GM23338 (cell line): ENCODE measurements at regions not wholly inside any gene's neighbourhood (a gene's known extent, or its start where the extent isn't known, plus 50 kb on each side); places are given as distances from the start of the nearest gene placed in this dataset.

Experiments used
- CREB1 ChIP-seq: fragments of 250-450 bp; sonication (Bioruptor Pico); IDR thresholded peaks from 2 replicates; pipeline ENCODE4 v1.5.0; 2020; ENCODE audit warnings: low read depth, mild to moderate bottlenecking, moderate library complexity
- EZH2 ChIP-seq: fragments of 200-600 bp; sonication (generic); IDR thresholded peaks from one replicate; pipeline ENCODE4 v1.8.0; 2017; ENCODE audit warnings: antibody characterized with exemption, mild to moderate bottlenecking, low read depth; ENCODE audit not compliant: unreplicated experiment
- EZH2phosphoT487 ChIP-seq: fragments of 200-600 bp; sonication (generic); IDR thresholded peaks from one replicate; pipeline ENCODE4 v1.8.1; 2018; ENCODE audit warnings: antibody characterized with exemption; ENCODE audit not compliant: unreplicated experiment
- JUNB ChIP-seq: IDR thresholded peaks from one replicate; pipeline ENCODE4 v1.6.1; 2016; ENCODE audit warnings: antibody characterized with exemption; ENCODE audit not compliant: unreplicated experiment
- POLR2AphosphoS5 ChIP-seq: IDR thresholded peaks from 2 replicates; pipeline ENCODE4 v1.6.1; 2016; ENCODE audit warnings: antibody characterized with exemption, low read depth
- REST ChIP-seq: IDR thresholded peaks from one replicate; pipeline ENCODE4 v1.6.1; 2018; ENCODE audit warnings: antibody characterized with exemption; ENCODE audit not compliant: unreplicated experiment
- ZNF114 ChIP-seq: fragments of 250-450 bp; sonication (Bioruptor Pico); IDR thresholded peaks from 2 replicates; pipeline ENCODE4 v1.5.0; 2020; ENCODE audit warnings: mild to moderate bottlenecking, moderate library complexity
- TF ChIP-seq, protein P1 (sequence below), 2 experiments: fragments of 200-600 bp in 1 of 2; sonication (generic) in 1 of 2; conservative IDR thresholded peaks; 2 replicates each; pipeline versions ENCODE4 v1.5.1 to v1.6.1; 2016 to 2017; ENCODE audit warnings: antibody characterized with exemption in 2 of 2, low read depth in 2 of 2, mild to moderate bottlenecking in 2 of 2, moderate library complexity in 1 of 2
- TF ChIP-seq, protein P2 (sequence below): IDR thresholded peaks from 2 replicates; pipeline ENCODE4 v1.6.1; 2016; ENCODE audit warnings: antibody characterized with exemption

- TF ChIP-seq, protein P1, sequence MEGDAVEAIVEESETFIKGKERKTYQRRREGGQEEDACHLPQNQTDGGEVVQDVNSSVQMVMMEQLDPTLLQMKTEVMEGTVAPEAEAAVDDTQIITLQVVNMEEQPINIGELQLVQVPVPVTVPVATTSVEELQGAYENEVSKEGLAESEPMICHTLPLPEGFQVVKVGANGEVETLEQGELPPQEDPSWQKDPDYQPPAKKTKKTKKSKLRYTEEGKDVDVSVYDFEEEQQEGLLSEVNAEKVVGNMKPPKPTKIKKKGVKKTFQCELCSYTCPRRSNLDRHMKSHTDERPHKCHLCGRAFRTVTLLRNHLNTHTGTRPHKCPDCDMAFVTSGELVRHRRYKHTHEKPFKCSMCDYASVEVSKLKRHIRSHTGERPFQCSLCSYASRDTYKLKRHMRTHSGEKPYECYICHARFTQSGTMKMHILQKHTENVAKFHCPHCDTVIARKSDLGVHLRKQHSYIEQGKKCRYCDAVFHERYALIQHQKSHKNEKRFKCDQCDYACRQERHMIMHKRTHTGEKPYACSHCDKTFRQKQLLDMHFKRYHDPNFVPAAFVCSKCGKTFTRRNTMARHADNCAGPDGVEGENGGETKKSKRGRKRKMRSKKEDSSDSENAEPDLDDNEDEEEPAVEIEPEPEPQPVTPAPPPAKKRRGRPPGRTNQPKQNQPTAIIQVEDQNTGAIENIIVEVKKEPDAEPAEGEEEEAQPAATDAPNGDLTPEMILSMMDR (conservative IDR thresholded peaks at IDR 0.05; ENCODE audit: low read depth in 2 of 2): no peak
- TF ChIP-seq EZH2: no peak
- TF ChIP-seq REST: no peak
- no peak for TF ChIP-seq CREB1 (CRISPR knock-in tag)
- no peak for TF ChIP-seq POLR2AphosphoS5
- TF ChIP-seq, protein P2, sequence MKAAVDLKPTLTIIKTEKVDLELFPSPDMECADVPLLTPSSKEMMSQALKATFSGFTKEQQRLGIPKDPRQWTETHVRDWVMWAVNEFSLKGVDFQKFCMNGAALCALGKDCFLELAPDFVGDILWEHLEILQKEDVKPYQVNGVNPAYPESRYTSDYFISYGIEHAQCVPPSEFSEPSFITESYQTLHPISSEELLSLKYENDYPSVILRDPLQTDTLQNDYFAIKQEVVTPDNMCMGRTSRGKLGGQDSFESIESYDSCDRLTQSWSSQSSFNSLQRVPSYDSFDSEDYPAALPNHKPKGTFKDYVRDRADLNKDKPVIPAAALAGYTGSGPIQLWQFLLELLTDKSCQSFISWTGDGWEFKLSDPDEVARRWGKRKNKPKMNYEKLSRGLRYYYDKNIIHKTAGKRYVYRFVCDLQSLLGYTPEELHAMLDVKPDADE: no peak
- TF ChIP-seq EZH2phosphoT487: no peak
- TF ChIP-seq JUNB: no peak
- TF ChIP-seq ZNF114 (CRISPR knock-in tag): no peak
These were observed 58.3 kb upstream of the ADRB1 start for GRCh38 chr10:113985297-113985844.
